BE2C (cell line): ENCODE measurements at regions not wholly inside any gene's neighbourhood (a gene's known extent, or its start where the extent isn't known, plus 50 kb on each side); places are given as distances from the start of the nearest gene placed in this dataset.

Experiments
- DNase-seq: peaks from one replicate; pipeline ENCODE4 v3.0.0-alpha.2; 2020
- H3K27me3 ChIP-seq: fragments of 250-450 bp; sonication (Bioruptor Pico); 2 replicates; pipeline ENCODE4 v1.5.1; 2020; ENCODE audit warnings: mild to moderate bottlenecking
- H3K36me3 ChIP-seq: fragments of 250-450 bp; sonication (Bioruptor Pico); 2 replicates; pipeline ENCODE4 v1.5.1; 2020; ENCODE audit warnings: mild to moderate bottlenecking
- H3K4me1 ChIP-seq: fragments of 250-450 bp; sonication (Bioruptor Pico); 2 replicates; pipeline ENCODE4 v1.5.1; 2020
- H3K4me3 ChIP-seq: 2 replicates; pipeline ENCODE4 v1.5.1; 2011; ENCODE audit warnings: low read depth, low read length
- H3K9me3 ChIP-seq: fragments of 250-450 bp; sonication (Bioruptor Pico); 2 replicates; pipeline ENCODE4 v1.5.1; 2020
- TF ChIP-seq, protein P1 (sequence below): IDR thresholded peaks from 2 replicates; pipeline ENCODE4 v1.5.1; 2012; ENCODE audit warnings: mild to moderate bottlenecking, low read depth, low read length

- Histone ChIP-seq H3K27me3 (no peaks in the 10 kb centered on the region), H3K9me3 (no peaks in the 10 kb centered on the region), H3K4me3 (no peak overlapping the region), H3K36me3 (no peaks in the 10 kb centered on the region), H3K4me1 (peaks cover 24% of the 10 kb centered on the region)
- DNase-seq: no peak
- TF ChIP-seq, protein P1, sequence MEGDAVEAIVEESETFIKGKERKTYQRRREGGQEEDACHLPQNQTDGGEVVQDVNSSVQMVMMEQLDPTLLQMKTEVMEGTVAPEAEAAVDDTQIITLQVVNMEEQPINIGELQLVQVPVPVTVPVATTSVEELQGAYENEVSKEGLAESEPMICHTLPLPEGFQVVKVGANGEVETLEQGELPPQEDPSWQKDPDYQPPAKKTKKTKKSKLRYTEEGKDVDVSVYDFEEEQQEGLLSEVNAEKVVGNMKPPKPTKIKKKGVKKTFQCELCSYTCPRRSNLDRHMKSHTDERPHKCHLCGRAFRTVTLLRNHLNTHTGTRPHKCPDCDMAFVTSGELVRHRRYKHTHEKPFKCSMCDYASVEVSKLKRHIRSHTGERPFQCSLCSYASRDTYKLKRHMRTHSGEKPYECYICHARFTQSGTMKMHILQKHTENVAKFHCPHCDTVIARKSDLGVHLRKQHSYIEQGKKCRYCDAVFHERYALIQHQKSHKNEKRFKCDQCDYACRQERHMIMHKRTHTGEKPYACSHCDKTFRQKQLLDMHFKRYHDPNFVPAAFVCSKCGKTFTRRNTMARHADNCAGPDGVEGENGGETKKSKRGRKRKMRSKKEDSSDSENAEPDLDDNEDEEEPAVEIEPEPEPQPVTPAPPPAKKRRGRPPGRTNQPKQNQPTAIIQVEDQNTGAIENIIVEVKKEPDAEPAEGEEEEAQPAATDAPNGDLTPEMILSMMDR: no peak
Measured at GRCh38 chr9:129454467-129455067, 166.3 kb downstream of the C9orf50 start.

GRCh38 chr9:129453734-129454133 lies 167.2 kb downstream of the C9orf50 start:
- H3K27me3 ChIP-seq: no peaks in the 10 kb centered on the region
- no peak overlapping the region for H3K4me3 ChIP-seq
- no peaks in the 10 kb centered on the region for H3K36me3 ChIP-seq
- TF ChIP-seq, protein P1: no peak
- DNase-seq: no peak
- no peaks in the 10 kb centered on the region for H3K9me3 ChIP-seq
- H3K4me1 ChIP-seq: peaks cover 16% of the 10 kb centered on the region

DNA sequence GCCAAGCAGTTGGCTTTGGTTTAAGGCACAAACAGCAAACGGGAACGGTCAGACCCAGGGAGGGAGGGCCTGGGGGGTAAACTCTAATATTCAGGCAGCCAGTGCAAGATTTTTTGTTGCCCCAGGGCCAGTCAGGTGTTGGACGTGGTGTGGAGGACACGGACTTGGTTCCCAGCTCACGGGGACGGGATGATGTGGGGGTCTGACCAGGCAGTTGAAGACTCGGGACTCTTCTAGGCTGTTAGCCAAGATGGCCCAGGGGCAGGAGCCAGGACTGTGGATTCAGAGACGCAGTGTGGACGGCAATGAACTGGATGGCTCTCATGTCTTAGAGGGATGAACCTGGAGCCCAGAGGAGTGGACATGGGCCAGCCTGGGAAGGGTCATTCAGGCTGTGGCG lies 169.2 kb downstream of the C9orf50 start:
- Histone ChIP-seq H3K4me1 (peaks cover 10% of the 10 kb centered on the region), H3K9me3 (no peaks in the 10 kb centered on the region), H3K4me3 (no peak overlapping the region), H3K27me3 (no peaks in the 10 kb centered on the region), H3K36me3 (no peaks in the 10 kb centered on the region)
- DNase-seq: no peak
- TF ChIP-seq, protein P1: no peak

GRCh38 chr9:129451089-129451656 lies 169.7 kb downstream of the C9orf50 start:
- H3K4me3 ChIP-seq: no peak overlapping the region
- H3K9me3 ChIP-seq: no peaks in the 10 kb centered on the region
- H3K4me1 ChIP-seq: peaks cover 12% of the 10 kb centered on the region
- no peaks in the 10 kb centered on the region for H3K36me3 ChIP-seq
- no peak for DNase-seq
- TF ChIP-seq, protein P1: no peak
- no peaks in the 10 kb centered on the region for H3K27me3 ChIP-seq

DNA sequence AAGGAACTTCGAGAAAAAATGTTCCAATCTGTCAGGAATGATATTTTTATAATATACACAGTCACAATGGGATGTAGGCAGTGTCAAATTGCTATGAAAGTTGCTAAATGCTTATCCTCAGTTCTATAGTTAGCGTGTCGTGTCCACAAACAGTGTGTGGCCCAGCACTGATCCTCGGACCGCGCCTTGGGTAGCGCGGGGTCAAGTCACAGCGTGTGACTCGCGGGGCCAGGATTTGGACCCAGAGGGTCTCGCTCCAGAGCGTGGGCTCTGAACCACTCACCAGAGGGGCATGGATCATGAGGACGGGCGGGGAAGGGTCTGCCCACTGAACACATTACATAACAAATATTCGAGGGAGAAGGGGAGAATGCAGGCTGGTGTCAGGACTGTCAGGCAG lies 171.8 kb downstream of the C9orf50 start:
- Histone ChIP-seq H3K4me3 (no peak overlapping the region), H3K27me3 (no peaks in the 10 kb centered on the region), H3K4me1 (peaks cover 12% of the 10 kb centered on the region), H3K9me3 (no peaks in the 10 kb centered on the region), H3K36me3 (no peaks in the 10 kb centered on the region)
- TF ChIP-seq, protein P1: no peak
- no peak for DNase-seq

GRCh38 chr9:129446828-129447550 lies 173.9 kb downstream of the C9orf50 start:
- DNase-seq: peak; percentile 43
- TF ChIP-seq, protein P1: no peak
- no peaks in the 10 kb centered on the region for H3K36me3 ChIP-seq

More at GRCh38 chr9:129446828-129447550, 173.9 kb downstream of the C9orf50 start:
- no peak overlapping the region for H3K4me3 ChIP-seq
- no peaks in the 10 kb centered on the region for H3K27me3 ChIP-seq
- H3K4me1 ChIP-seq: peaks cover 12% of the 10 kb centered on the region
- H3K9me3 ChIP-seq: no peaks in the 10 kb centered on the region
